Smooth muscle cell (in vitro differentiated cells): ENCODE measurements at regions not wholly inside any gene's neighbourhood (a gene's known extent, or its start where the extent isn't known, plus 50 kb on each side); places are given as distances from the start of the nearest gene placed in this dataset.
"Not testable (repeated sequence)": the region's sequence is repeated elsewhere in the genome, so short reads cannot be mapped to it uniquely, and the experiment has no call there.

Experiments
- DNase-seq: peaks from one replicate; lab custom pipeline; 2025; ENCODE audit not compliant: unreplicated experiment; lab: John Stamatoyannopoulos, UW
- H2AFZ ChIP-seq: fragments of 200-600 bp; sonication (generic); 2 replicates; pipeline ENCODE4 v1.6.0; 2016; ENCODE audit warnings: antibody characterized with exemption, low read depth, mild to moderate bottlenecking
- H3F3A ChIP-seq: fragments of 200-600 bp; sonication (generic); 2 replicates; pipeline ENCODE4 v1.6.0; 2017; ENCODE audit warnings: antibody characterized with exemption, low read depth
- H3K27ac ChIP-seq: fragments of 200-600 bp; sonication (generic); 2 replicates; pipeline ENCODE4 v1.5.1; 2016; ENCODE audit warnings: low read depth, mild to moderate bottlenecking
- H3K27me3 ChIP-seq: fragments of 200-600 bp; sonication (generic); 2 replicates; pipeline ENCODE4 v1.6.1; 2016; ENCODE audit warnings: low read depth, mild to moderate bottlenecking
- H3K36me3 ChIP-seq: fragments of 200-600 bp; sonication (generic); 2 replicates; pipeline ENCODE4 v1.5.1; 2016; ENCODE audit warnings: low read depth
- H3K4me1 ChIP-seq: fragments of 200-600 bp; sonication (generic); 2 replicates; pipeline ENCODE4 v1.5.1; 2016; ENCODE audit warnings: low read depth
- H3K4me2 ChIP-seq: fragments of 200-600 bp; sonication (generic); 2 replicates; pipeline ENCODE4 v1.6.0; 2016; ENCODE audit warnings: mild to moderate bottlenecking
- H3K4me3 ChIP-seq: fragments of 200-600 bp; sonication (generic); 2 replicates; pipeline ENCODE4 v1.5.1; 2016; ENCODE audit warnings: mild to moderate bottlenecking
- H3K79me2 ChIP-seq: fragments of 200-600 bp; sonication (generic); 2 replicates; pipeline ENCODE4 v1.6.0; 2016; ENCODE audit warnings: low read depth, mild to moderate bottlenecking
- H3K9ac ChIP-seq: fragments of 200-600 bp; sonication (generic); 2 replicates; pipeline ENCODE4 v1.6.0; 2016; ENCODE audit warnings: low read depth
- H3K9me3 ChIP-seq: fragments of 200-600 bp; sonication (generic); replicated peaks from 2 replicates; pipeline ENCODE4 v1.5.1; 2016; ENCODE audit warnings: low read depth
- H4K20me1 ChIP-seq: fragments of 200-600 bp; sonication (generic); 2 replicates; pipeline ENCODE4 v1.6.0; 2016; ENCODE audit warnings: low read depth
- CTCF ChIP-seq: fragments of 200-600 bp; sonication (generic); IDR thresholded peaks from 2 replicates; pipeline ENCODE4 v1.5.1; 2017; ENCODE audit warnings: borderline replicate concordance, mild to moderate bottlenecking, antibody characterized with exemption; ENCODE audit not compliant: insufficient read depth, poor library complexity, severe bottlenecking
- WGBS: methylation state at CpG from one replicate; pipeline ENCODE4 v1.1.7; 2016; ENCODE audit warnings: low lambda C conversion rate; 5-methylcytosine and 5-hydroxymethylcytosine counted together

GRCh38 chr1:220451532-220451931, 76.4 kb upstream of the MARK1 start:
- H3K4me1 ChIP-seq, result peaks cover 4% of the 10 kb centered on the region
- H3K9me3 ChIP-seq, result no peaks in the 10 kb centered on the region
- peak overlapping the region; percentile 1 for H3K27ac ChIP-seq
- no peaks in the 10 kb centered on the region for H3K79me2 ChIP-seq
- H3K9ac ChIP-seq, result no peak overlapping the region
- no peaks in the 10 kb centered on the region for H3K36me3 ChIP-seq
- no peaks in the 10 kb centered on the region for H4K20me1 ChIP-seq
- no peaks in the 10 kb centered on the region for H3F3A ChIP-seq
- no peak for TF ChIP-seq CTCF
- 14% methylated on average over 4 of the region's 4 CpGs for WGBS
- H3K27me3 ChIP-seq, result no peaks in the 10 kb centered on the region
- no peak overlapping the region for H3K4me3 ChIP-seq
- no peak overlapping the region for H2AFZ ChIP-seq
- H3K4me2 ChIP-seq, result peak overlapping the region; percentile 9
- DNase-seq, result no peak

- Histone ChIP-seq H3K4me2 (peak overlapping the region; percentile 35), H3K9ac (no peak overlapping the region), H3K27ac (peak overlapping the region; percentile 1), H3F3A (no peaks in the 10 kb centered on the region), H4K20me1 (no peaks in the 10 kb centered on the region), H2AFZ (peak overlapping the region; percentile 54), H3K27me3 (no peaks in the 10 kb centered on the region), H3K9me3 (no peaks in the 10 kb centered on the region), H3K36me3 (no peaks in the 10 kb centered on the region), H3K4me3 (no peak overlapping the region), H3K4me1 (peaks cover 4% of the 10 kb centered on the region), H3K79me2 (no peaks in the 10 kb centered on the region)
- DNase-seq, result no peak
- TF ChIP-seq CTCF, result no peak
- 17% methylated on average over 2 of the region's 2 CpGs for WGBS
Observed at GRCh38 chr1:220450927-220451326, 77.0 kb upstream of the MARK1 start.

GRCh38 chr1:220448217-220448616, 79.7 kb upstream of the MARK1 start:
- DNase-seq, result no peak
- Histone ChIP-seq H3F3A (no peaks in the 10 kb centered on the region), H3K9me3 (no peaks in the 10 kb centered on the region), H3K4me1 (peaks cover 4% of the 10 kb centered on the region), H3K27me3 (no peaks in the 10 kb centered on the region), H3K4me2 (no peak overlapping the region), H3K36me3 (no peaks in the 10 kb centered on the region), H3K9ac (no peak overlapping the region), H3K4me3 (no peak overlapping the region), H4K20me1 (no peaks in the 10 kb centered on the region), H3K79me2 (no peaks in the 10 kb centered on the region), H2AFZ (no peak overlapping the region), H3K27ac (no peak overlapping the region)
- TF ChIP-seq CTCF, result no peak
- WGBS, result 86% methylated on average over 4 of the region's 4 CpGs

GRCh38 chr1:220444586-220444985, 83.3 kb upstream of the MARK1 start:
- H3K27ac ChIP-seq, H3K9me3 ChIP-seq, H2AFZ ChIP-seq, H3K4me2 ChIP-seq, DNase-seq, H4K20me1 ChIP-seq, H3K36me3 ChIP-seq, H3K27me3 ChIP-seq, H3K4me3 ChIP-seq, H3F3A ChIP-seq, H3K4me1 ChIP-seq, H3K9ac ChIP-seq, H3K79me2 ChIP-seq: not testable (repeated sequence)
- WGBS, result 43% methylated on average over 3 of the region's 3 CpGs
